ENCODE measurements at regions not wholly inside any gene's neighbourhood (a gene's known extent, or its start where the extent isn't known, plus 50 kb on each side); places are given as distances from the start of the nearest gene placed in this dataset.
"Not testable (repeated sequence)": the region's sequence is repeated elsewhere in the genome, so short reads cannot be mapped to it uniquely, and the experiment has no call there.

GRCh38 chr2:23042216-23042906 is 342.6 kb upstream of the KLHL29 start:
- DNase-seq: no peak
- intact Hi-C loops (cut with DNase I): no loop called here

GRCh38 chr2:23050388-23050787 is 334.6 kb upstream of the KLHL29 start:
- intact Hi-C loops (cut with DNase I): no loop called here
- DNase-seq: no peak

GRCh38 chr2:23053601-23054000 is 331.4 kb upstream of the KLHL29 start:
- no peak for DNase-seq
- intact Hi-C loops (cut with DNase I): no loop called here

- intact Hi-C loops (cut with DNase I): no loop called here
- no peak for DNase-seq
Measured at GRCh38 chr2:23055251-23055650, 329.7 kb upstream of the KLHL29 start.

GRCh38 chr2:23056846-23057245 is 328.1 kb upstream of the KLHL29 start:
- intact Hi-C loops (cut with DNase I); DNase-seq: not testable (repeated sequence)

GRCh38 chr2:23058435-23058834 is 326.5 kb upstream of the KLHL29 start:
- intact Hi-C loops (cut with DNase I): no loop called here

GRCh38 chr2:23065210-23065609 is 319.8 kb upstream of the KLHL29 start:
- DNase-seq: no peak
- intact Hi-C loops (cut with DNase I): no loop called here

More at GRCh38 chr2:23058435-23058834, 326.5 kb upstream of the KLHL29 start:
- no peak for DNase-seq

- DNase-seq: no peak
- intact Hi-C loops (cut with DNase I): no loop called here
Measured at GRCh38 chr2:23065936-23066335, 319.0 kb upstream of the KLHL29 start.

- no peak for DNase-seq
- intact Hi-C loops (cut with DNase I): no loop called here
Measured at GRCh38 chr2:23066686-23067085, 318.3 kb upstream of the KLHL29 start.

- no peak for DNase-seq
- intact Hi-C loops (cut with DNase I): no loop called here
Measured at GRCh38 chr2:23069156-23069555, 315.8 kb upstream of the KLHL29 start.

- DNase-seq: no peak
- intact Hi-C loops (cut with DNase I): no loop called here
Measured at GRCh38 chr2:23069923-23070322, 315.1 kb upstream of the KLHL29 start.

- DNase-seq: no peak
- intact Hi-C loops (cut with DNase I): no loop called here
Measured at GRCh38 chr2:23073056-23073455, 311.9 kb upstream of the KLHL29 start.

GRCh38 chr2:23073671-23074070 is 311.3 kb upstream of the KLHL29 start:
- intact Hi-C loops (cut with DNase I): no loop called here
- DNase-seq: no peak

GRCh38 chr2:23077596-23077995 is 307.4 kb upstream of the KLHL29 start:
- no peak for DNase-seq

GRCh38 chr2:23078784-23079434 is 306.1 kb upstream of the KLHL29 start:
- DNase-seq: no peak
- intact Hi-C loops (cut with DNase I): no loop called here

More at GRCh38 chr2:23077596-23077995, 307.4 kb upstream of the KLHL29 start:
- intact Hi-C loops (cut with DNase I): no loop called here

GRCh38 chr2:23083966-23084365 is 301.0 kb upstream of the KLHL29 start:
- DNase-seq: no peak
- intact Hi-C loops (cut with DNase I): no loop called here

- no peak for DNase-seq
- intact Hi-C loops (cut with DNase I): no loop called here
Measured at GRCh38 chr2:23091019-23091418, 294.0 kb upstream of the KLHL29 start.

GRCh38 chr2:23091900-23092299 is 293.1 kb upstream of the KLHL29 start:
- no peak for DNase-seq
- intact Hi-C loops (cut with DNase I): no loop called here

- intact Hi-C loops (cut with DNase I): no loop called here
- DNase-seq: no peak
Measured at GRCh38 chr2:23092831-23093230, 292.1 kb upstream of the KLHL29 start.

GRCh38 chr2:23093513-23093912 is 291.5 kb upstream of the KLHL29 start:
- no peak for DNase-seq
- intact Hi-C loops (cut with DNase I): no loop called here

- no peak for DNase-seq
- intact Hi-C loops (cut with DNase I): no loop called here
Measured at GRCh38 chr2:23096906-23097602, 287.9 kb upstream of the KLHL29 start.

- DNase-seq: no peak
- intact Hi-C loops (cut with DNase I): no loop called here
Measured at GRCh38 chr2:23100406-23100805, 284.6 kb upstream of the KLHL29 start.

Measured in posterior cingulate gyrus (tissue), 11 donors.